HG03060 (cell line): ENCODE measurements at regions not wholly inside any gene's neighbourhood (a gene's known extent, or its start where the extent isn't known, plus 50 kb on each side); places are given as distances from the start of the nearest gene placed in this dataset.

Experiments used
- ATAC-seq: cut with Tn5 transposase; IDR thresholded peaks from one replicate; pipeline ENCODE4 v1.9.1; 2021; ENCODE audit warnings: low read depth, moderate number of reproducible peaks; ENCODE audit not compliant: unreplicated experiment

DNA sequence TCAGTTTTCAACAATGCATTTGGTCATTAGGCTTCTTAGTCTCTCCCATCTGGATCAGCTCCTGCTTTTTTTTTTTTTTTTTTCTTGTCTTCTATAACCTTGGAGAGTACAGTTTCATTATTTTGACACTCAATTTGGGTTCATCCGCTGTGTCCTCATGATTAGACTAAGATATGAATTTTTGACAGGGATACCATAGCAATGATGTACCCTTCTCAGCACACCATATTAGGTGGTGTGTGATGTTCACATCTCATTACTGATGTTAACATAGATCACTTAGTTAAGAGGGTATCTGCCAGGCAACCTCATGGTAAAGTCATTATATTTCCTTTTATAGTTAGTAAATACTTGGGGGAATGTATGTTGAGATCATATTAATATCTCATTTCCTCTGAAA is 445.5 kb upstream of the IGFBP3 start:
- no peak for ATAC-seq

- no peak for ATAC-seq
Measured at GRCh38 chr7:46363688-46364087, 442.6 kb upstream of the IGFBP3 start.

GRCh38 chr7:46360811-46361210 is 439.7 kb upstream of the IGFBP3 start:
- ATAC-seq: no peak

DNA sequence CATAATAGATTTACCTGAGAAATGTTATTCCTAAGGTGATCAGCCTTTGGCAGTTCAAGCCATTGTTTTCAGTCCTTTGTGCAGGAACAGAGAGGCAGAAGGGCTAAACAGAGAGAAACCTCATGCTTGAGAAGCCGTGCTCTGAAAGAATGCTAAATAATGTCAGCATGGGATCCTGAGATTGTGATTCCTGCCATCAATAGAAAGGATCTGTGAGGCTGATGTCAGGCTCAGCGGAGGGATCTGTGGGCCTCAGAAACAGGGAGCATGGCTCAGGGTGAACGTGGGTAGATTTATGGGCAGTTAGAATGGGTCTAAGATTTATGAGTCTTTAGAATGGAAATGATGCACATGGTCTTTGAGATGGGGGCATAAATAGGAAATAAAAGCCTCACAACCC is 439.2 kb upstream of the IGFBP3 start:
- ATAC-seq: no peak

DNA sequence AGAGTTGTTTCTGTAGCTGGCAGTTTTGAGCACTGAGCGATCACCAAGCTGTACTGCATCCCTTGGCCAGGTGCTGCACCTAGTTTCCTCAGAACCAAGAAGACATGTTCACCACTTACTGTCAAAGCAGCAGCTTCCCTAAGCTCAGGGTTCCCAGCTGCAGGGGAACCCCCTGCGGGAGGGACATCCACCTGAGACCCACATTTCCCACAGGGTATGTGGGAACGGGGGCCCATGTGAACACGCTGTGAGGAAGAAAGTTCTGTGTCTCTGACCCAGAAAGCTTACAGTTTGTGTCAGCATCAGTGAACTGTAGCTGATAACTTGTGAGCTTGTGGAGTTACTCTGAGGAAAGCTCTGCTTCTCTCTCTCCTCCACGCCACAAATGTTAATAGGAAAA is 436.8 kb upstream of the IGFBP3 start:
- ATAC-seq: no peak

GRCh38 chr7:46357290-46357689 is 436.2 kb upstream of the IGFBP3 start:
- ATAC-seq: no peak

DNA sequence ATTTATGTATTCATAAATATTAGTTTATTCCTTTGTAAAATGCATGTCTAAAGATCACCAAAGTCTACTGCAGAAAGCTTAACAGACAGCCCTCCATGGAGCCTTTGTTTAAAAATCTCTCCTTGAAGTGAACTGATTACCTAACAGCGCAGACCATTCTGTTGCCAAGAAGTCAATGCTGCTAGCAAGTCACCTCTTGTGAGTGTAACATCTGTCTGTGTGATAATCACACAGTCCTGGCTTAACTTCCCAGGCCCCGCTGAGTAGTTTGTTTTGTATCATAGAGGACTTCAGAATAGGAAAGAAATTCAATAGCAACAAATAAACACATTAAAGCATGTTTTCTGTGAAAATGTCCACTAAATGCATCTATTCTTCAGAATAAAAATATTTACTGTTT is 435.3 kb upstream of the IGFBP3 start:
- ATAC-seq: no peak

GRCh38 chr7:46355331-46355730 is 434.3 kb upstream of the IGFBP3 start:
- ATAC-seq: no peak

DNA sequence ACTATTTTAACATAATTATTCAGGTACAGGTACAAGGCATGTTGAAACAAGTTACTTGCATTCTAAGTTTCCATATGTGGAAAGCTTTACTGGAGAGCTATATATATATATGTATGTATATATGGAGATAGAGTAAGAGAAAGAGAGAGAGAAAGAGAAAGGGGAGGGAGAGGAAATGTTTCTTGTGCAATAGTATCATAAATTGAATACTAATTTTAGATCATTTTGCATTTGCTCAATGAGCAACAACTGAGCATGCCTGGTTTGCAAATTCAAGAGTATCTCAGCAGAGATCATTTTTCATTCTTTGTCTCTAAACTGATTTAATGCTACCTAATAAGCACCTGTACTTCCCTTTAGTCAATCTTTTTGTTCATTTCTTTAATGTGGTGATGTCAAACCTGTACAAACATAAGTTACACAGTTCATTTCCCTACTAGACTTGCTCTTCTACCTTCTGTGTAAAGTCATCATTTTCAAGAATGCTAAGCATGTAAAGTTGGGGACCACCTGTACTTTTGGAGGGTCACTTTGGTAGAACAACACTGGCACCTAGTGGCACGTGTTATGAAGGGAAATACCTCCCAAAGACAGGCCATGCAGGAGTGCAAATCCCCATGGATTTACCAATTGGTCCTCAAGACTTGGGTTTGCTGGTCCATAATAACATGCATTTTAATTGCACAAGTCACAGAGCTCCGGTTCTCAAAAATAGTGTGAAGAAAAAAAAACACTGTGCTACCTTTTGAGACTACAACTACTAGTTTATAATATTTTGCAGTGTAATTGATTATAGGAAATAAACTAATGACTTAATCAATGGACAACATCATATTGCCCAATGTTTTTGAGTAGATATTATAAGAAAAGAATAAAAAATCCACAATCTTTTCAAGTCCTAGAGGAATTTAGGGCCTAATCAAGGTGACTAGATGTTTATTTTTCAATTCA is 431.2 kb upstream of the IGFBP3 start:
- ATAC-seq: no peak

DNA sequence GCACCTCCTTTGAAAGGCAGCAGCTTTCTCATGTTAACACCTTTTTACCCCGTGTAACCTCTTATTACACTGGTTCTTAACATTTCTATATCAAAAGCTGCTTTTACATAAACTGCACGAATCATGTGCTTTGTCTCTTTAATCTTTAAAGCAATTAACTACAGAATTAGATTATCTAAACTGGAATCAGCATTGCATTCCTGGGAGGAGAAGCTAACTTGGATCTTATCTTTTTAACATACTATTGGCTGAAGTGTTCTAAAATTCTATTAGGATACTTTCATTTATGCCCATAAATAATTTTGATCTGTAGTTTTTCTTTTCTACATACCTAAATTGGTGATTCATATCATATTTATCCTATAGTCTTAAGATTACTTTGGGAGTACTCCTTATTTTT is 428.4 kb upstream of the IGFBP3 start:
- no peak for ATAC-seq

DNA sequence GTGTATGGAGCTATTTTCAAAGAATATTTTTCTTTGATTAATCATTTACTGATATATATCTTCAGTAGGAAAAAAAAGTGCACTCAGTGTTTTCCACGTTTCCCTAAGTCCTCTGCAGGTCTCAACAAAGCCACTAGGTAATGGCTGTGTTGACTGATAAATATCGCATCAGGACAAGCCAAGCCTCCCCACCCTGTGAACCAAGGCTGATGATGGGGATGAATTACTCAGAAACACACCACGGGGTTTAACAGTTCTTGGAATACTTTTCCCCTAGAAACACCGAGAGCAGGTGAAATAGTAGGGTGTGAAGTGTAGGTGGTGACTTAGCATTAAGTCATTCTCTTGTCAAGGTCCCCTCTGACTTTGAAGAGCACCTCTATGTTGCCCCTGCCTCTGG is 423.5 kb upstream of the IGFBP3 start:
- no peak for ATAC-seq

- ATAC-seq: no peak
Measured at GRCh38 chr7:46343802-46344201, 422.7 kb upstream of the IGFBP3 start.

DNA sequence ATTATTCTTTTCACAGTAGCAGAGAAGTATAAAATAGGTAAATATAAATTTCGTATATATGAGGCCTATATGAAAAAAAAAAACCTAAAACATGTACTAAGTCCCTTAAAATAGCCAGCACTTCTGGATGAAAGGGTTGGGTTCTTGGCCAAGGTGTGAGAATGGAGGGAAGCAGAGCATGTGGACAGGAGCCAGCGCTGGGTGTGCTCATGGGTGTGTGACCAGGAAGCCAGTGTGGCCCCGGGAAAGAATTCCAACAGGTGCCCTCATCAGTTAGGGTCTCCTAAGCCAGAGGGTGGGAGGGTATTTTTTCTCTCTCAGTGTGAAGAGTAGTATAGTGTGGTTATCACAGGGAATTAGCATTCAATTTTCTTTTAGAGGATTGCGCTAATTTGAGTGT is 401.9 kb upstream of the IGFBP3 start:
- no peak for ATAC-seq

GRCh38 chr7:46321556-46322205 is 400.6 kb upstream of the IGFBP3 start:
- ATAC-seq: no peak

- no peak for ATAC-seq
Measured at GRCh38 chr7:46320956-46321355, 399.9 kb upstream of the IGFBP3 start.

DNA sequence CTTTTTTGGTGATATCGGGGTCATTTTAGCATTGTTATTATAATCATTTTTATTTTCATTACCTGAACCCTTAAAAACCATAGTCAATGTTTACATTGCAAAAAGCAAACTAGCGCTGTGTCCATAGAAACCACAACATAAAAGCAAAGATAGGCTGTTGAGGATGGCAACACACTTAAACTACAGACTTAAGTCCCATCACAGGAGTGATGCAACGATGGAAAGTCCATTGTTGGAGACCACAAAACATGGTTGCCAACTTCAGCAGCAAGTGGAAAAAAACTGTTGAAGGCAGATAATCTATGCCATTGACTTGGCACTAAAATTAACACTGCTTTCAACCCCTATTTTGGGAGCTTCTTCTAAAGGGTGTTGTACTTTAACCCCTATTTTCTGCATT is 398.8 kb upstream of the IGFBP3 start:
- ATAC-seq: no peak

DNA sequence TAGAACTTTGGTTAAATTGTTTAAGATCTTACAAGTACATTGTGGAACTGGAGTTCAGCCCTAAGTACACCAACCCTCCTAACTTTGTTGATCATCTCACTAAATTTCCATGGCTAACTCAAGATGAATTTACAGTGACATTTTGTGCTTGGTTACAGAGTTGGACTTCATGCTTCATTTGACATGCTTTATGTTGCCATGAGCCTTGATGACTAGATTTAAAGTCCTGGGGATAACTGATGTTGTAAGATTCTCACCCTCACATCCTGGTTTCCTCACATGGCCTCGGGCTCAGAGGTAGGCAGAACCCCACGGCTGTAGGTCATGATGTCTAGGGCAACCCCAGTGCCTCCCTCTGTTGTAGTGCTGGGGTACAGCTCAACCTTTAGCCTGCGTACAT is 397.2 kb upstream of the IGFBP3 start:
- ATAC-seq: no peak

DNA sequence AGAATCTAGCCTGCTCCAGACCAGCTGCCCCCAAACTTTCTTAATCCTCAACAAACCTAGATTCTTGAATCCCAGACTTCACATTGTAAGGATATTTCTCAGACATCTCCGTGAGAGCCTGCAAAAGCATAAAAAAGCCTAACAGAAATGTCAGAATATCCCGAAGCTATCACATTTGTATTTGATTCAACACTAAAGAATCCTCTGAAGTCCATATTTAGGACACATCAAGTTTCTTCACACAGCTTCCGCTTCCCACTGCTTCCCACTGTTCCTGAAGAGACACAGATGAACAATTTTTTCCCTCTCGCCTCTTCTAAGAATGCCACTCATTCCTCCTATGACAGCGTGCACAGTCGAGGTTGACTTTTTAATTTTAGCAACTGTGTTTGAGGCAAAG is 396.2 kb upstream of the IGFBP3 start:
- ATAC-seq: no peak

- no peak for ATAC-seq
Measured at GRCh38 chr7:46315891-46316290, 394.8 kb upstream of the IGFBP3 start.

DNA sequence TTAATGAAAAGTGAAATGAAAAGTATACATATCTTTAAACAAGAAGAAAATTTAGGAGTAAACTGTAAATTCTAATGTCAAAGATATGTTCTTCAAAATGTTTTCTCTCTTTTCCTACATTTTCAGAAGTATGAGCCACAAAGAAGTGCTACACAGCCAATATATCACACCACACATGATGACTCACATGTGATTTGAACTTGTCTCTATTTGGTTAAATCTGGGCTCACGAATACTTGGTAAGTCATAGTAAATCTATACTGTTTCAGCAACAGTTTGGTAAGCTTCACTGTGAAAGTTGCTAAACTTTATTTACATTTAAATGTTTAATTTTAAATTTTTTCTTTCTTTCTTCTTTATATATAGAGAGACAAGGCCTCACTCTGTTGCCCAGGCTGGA is 380.6 kb upstream of the IGFBP3 start:
- ATAC-seq: no peak

DNA sequence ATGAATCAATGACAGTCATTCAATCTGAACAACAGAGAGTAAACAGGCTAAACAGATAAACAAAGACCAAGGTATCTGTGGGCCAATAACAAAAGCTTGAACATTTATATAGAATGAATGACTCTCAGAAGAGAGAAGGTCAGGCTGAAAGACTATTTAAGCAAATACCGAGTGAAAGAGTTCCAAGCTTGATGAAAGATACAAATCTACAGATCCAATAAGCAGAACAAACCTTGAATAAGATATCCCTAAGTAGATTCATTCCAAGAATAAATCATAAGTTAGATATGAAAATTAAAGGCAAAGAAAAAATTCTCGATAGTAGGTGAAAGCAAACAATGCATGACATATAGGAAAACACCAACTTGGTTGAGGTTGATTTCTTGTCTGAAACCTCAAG is 376.4 kb upstream of the IGFBP3 start:
- ATAC-seq: no peak

- ATAC-seq: no peak
Measured at GRCh38 chr7:46296526-46296925, 375.5 kb upstream of the IGFBP3 start.
